A549 (cell line): ENCODE measurements at regions not wholly inside any gene's neighbourhood (a gene's known extent, or its start where the extent isn't known, plus 50 kb on each side); places are given as distances from the start of the nearest gene placed in this dataset.

ENCODE experiments used
- CTCF ChIP-seq: fragments of >200 bp; sonication (Bioruptor Twin); formaldehyde crosslinking; IDR thresholded peaks from 3 replicates; pipeline ENCODE4 v1.5.1; 2016
- ELK1 ChIP-seq: fragments of 150-350 bp; IDR thresholded peaks from 2 replicates; pipeline ENCODE4 v1.6.1; 2014; ENCODE audit warnings: low read depth, mild to moderate bottlenecking, low read length
- KDM1A ChIP-seq: fragments of 200-600 bp; sonication (generic); IDR thresholded peaks from 2 replicates; pipeline ENCODE4 v1.6.1; 2016; ENCODE audit warnings: low read depth, mild to moderate bottlenecking
- MAX ChIP-seq: IDR thresholded peaks from 2 replicates; pipeline ENCODE4 v1.6.1; 2012
- MYC ChIP-seq: IDR thresholded peaks from 2 replicates; pipeline ENCODE4 v1.6.1; 2012; ENCODE audit warnings: mild to moderate bottlenecking, inconsistent platforms, low read length, improper control_type of control experiment, borderline replicate concordance
- PBX3 ChIP-seq: IDR thresholded peaks from 2 replicates; pipeline ENCODE4 v1.6.1; 2012
- PHF8 ChIP-seq: fragments of 200-600 bp; sonication (generic); IDR thresholded peaks from 2 replicates; pipeline ENCODE4 v1.6.1; 2016; ENCODE audit warnings: low read depth, mild to moderate bottlenecking, antibody characterized with exemption, moderate library complexity, borderline replicate concordance
- POLR2A ChIP-seq: IDR thresholded peaks from 2 replicates; pipeline ENCODE4 v1.6.1; 2012; ENCODE audit warnings: mild to moderate bottlenecking, low read length
- POLR2AphosphoS2 ChIP-seq: conservative IDR thresholded peaks from 2 replicates; pipeline ENCODE4 v1.6.1; 2012; ENCODE audit warnings: low read length, improper control_type of control experiment, inconsistent platforms
- REST ChIP-seq: fragments of 200-600 bp; sonication (generic); IDR thresholded peaks from 2 replicates; pipeline ENCODE4 v1.6.1; 2016; ENCODE audit warnings: antibody characterized with exemption, mild to moderate bottlenecking, moderate library complexity
- SMC3 ChIP-seq: fragments of >200 bp; sonication (Bioruptor Twin); formaldehyde crosslinking; IDR thresholded peaks from 3 replicates; pipeline ENCODE4 v1.6.1; 2018; ENCODE audit warnings: inconsistent platforms
- ZSCAN20 ChIP-seq: fragments of 250-450 bp; sonication (Bioruptor Pico); IDR thresholded peaks from 2 replicates; pipeline ENCODE4 v1.8.0; 2022; ENCODE audit warnings: mild to moderate bottlenecking, moderate library complexity

- TF ChIP-seq CTCF (no peak), ELK1 (no peak), POLR2A (no peak), KDM1A (no peak), REST (no peak), SMC3 (no peak), PHF8 (no peak), POLR2AphosphoS2 (no peak), MYC (no peak), MAX (no peak), PBX3 (no peak), ZSCAN20 (no peak)
These were observed 1443.5 kb upstream of the IGFBP7 start for GRCh38 chr4:58553679-58554078.
